Activated CD8-positive, alpha-beta memory T cell treated with anti-CD3 and anti-CD28 coated beads for 36 hours (primary cell): ENCODE measurements at regions not wholly inside any gene's neighbourhood (a gene's known extent, or its start where the extent isn't known, plus 50 kb on each side); places are given as distances from the start of the nearest gene placed in this dataset.
"Not testable (repeated sequence)": the region's sequence is repeated elsewhere in the genome, so short reads cannot be mapped to it uniquely, and the experiment has no call there.

Source experiments
- CTCF ChIA-PET: fragments of 350-600 bp; sonication (Branson Sonifier 250); formaldehyde crosslinking; loops from one replicate; lab custom pipeline; 2021; ENCODE audit warnings: antibody characterized with exemption; lab: Charles Lee
- POLR2A ChIA-PET: fragments of 350-600 bp; sonication (Branson Sonifier 250); formaldehyde crosslinking; loops from one replicate; lab custom pipeline; 2021; ENCODE audit warnings: antibody characterized with exemption; lab: Charles Lee

- ChIA-PET POLR2A (no interaction called here), CTCF (no interaction called here)
Measured at GRCh38 chr7:118969370-118969769, 744.9 kb downstream of the ANKRD7 start.

- CTCF ChIA-PET = no interaction called here
- POLR2A ChIA-PET = no interaction called here
Measured at GRCh38 chr7:118971706-118972105, 747.2 kb downstream of the ANKRD7 start.

- ChIA-PET CTCF (no interaction called here), POLR2A (no interaction called here)
Measured at GRCh38 chr7:118974836-118975235, 750.3 kb downstream of the ANKRD7 start.

- CTCF ChIA-PET = no interaction called here
Measured at GRCh38 chr7:118995350-118995749, 770.8 kb downstream of the ANKRD7 start.

GRCh38 chr7:119007236-119007635 is 782.7 kb downstream of the ANKRD7 start:
- POLR2A ChIA-PET = no interaction called here
- CTCF ChIA-PET = no interaction called here

More at GRCh38 chr7:118995350-118995749, 770.8 kb downstream of the ANKRD7 start:
- POLR2A ChIA-PET = no interaction called here

- CTCF ChIA-PET = no interaction called here
- POLR2A ChIA-PET = no interaction called here
Measured at GRCh38 chr7:119010635-119011034, 786.1 kb downstream of the ANKRD7 start.

- ChIA-PET POLR2A (no interaction called here), CTCF (no interaction called here)
Measured at GRCh38 chr7:119026391-119026790, 801.9 kb downstream of the ANKRD7 start.

GRCh38 chr7:119028736-119029135 is 804.2 kb downstream of the ANKRD7 start:
- ChIA-PET POLR2A (no interaction called here), CTCF (no interaction called here)

- POLR2A ChIA-PET, CTCF ChIA-PET: not testable (repeated sequence)
Measured at GRCh38 chr7:119032136-119032535, 807.6 kb downstream of the ANKRD7 start.

GRCh38 chr7:119033641-119034040 is 809.1 kb downstream of the ANKRD7 start:
- ChIA-PET CTCF (no interaction called here), POLR2A (no interaction called here)

GRCh38 chr7:119037941-119038340 is 813.4 kb downstream of the ANKRD7 start:
- ChIA-PET CTCF (no interaction called here), POLR2A (no interaction called here)

GRCh38 chr7:119046068-119046467 is 821.6 kb downstream of the ANKRD7 start:
- ChIA-PET CTCF (no interaction called here), POLR2A (no interaction called here)

GRCh38 chr7:119065966-119066365 is 841.5 kb downstream of the ANKRD7 start:
- CTCF ChIA-PET = no interaction called here
- POLR2A ChIA-PET = no interaction called here

- CTCF ChIA-PET = no interaction called here
- POLR2A ChIA-PET = no interaction called here
Measured at GRCh38 chr7:119086026-119086425, 861.5 kb downstream of the ANKRD7 start.

- CTCF ChIA-PET = no interaction called here
Measured at GRCh38 chr7:119090851-119091250, 866.3 kb downstream of the ANKRD7 start.

GRCh38 chr7:119096683-119097082 is 872.2 kb downstream of the ANKRD7 start:
- ChIA-PET CTCF (no interaction called here), POLR2A (no interaction called here)

More at GRCh38 chr7:119090851-119091250, 866.3 kb downstream of the ANKRD7 start:
- POLR2A ChIA-PET = no interaction called here

- CTCF ChIA-PET, POLR2A ChIA-PET: not testable (repeated sequence)
Measured at GRCh38 chr7:119100611-119101258, 876.2 kb downstream of the ANKRD7 start.

- ChIA-PET CTCF (no interaction called here), POLR2A (no interaction called here)
Measured at GRCh38 chr7:119102291-119102690, 877.8 kb downstream of the ANKRD7 start.

- CTCF ChIA-PET = no interaction called here
- POLR2A ChIA-PET = no interaction called here
Measured at GRCh38 chr7:119105381-119105780, 880.9 kb downstream of the ANKRD7 start.

GRCh38 chr7:119123326-119123725 is 898.8 kb downstream of the ANKRD7 start:
- ChIA-PET POLR2A (no interaction called here), CTCF (no interaction called here)

GRCh38 chr7:119127706-119128105 is 903.2 kb downstream of the ANKRD7 start:
- POLR2A ChIA-PET = no interaction called here

GRCh38 chr7:119132436-119132835 is 907.9 kb downstream of the ANKRD7 start:
- POLR2A ChIA-PET = no interaction called here

More at GRCh38 chr7:119127706-119128105, 903.2 kb downstream of the ANKRD7 start:
- CTCF ChIA-PET = no interaction called here

More at GRCh38 chr7:119132436-119132835, 907.9 kb downstream of the ANKRD7 start:
- CTCF ChIA-PET = no interaction called here
